H9 (cell line): ENCODE measurements at regions not wholly inside any gene's neighbourhood (a gene's known extent, or its start where the extent isn't known, plus 50 kb on each side); places are given as distances from the start of the nearest gene placed in this dataset.

Experiments
- DNase-seq: peaks from one replicate; pipeline ENCODE4 v3.0.0-alpha.2; 2017
- H2AFZ ChIP-seq: one replicate; pipeline ENCODE4 v1.6.1; 2013; ENCODE audit warnings: mild to moderate bottlenecking, low read length, control low read depth, moderate library complexity
- H2AK5ac ChIP-seq: 2 replicates; pipeline ENCODE4 v1.6.1; 2013; ENCODE audit warnings: low read length, control low read depth, mixed read lengths; ENCODE audit not compliant: insufficient read length
- H2BK120ac ChIP-seq: one replicate; pipeline ENCODE4 v1.6.1; 2013; ENCODE audit warnings: low read depth, mild to moderate bottlenecking, low read length, control low read depth, inconsistent platforms; ENCODE audit not compliant: poor library complexity, severe bottlenecking
- H2BK12ac ChIP-seq: 2 replicates; pipeline ENCODE4 v1.6.1; 2013; ENCODE audit warnings: low read length, control low read depth, mixed read lengths, low read depth; ENCODE audit not compliant: insufficient read length
- H2BK15ac ChIP-seq: 2 replicates; pipeline ENCODE4 v1.6.1; 2013; ENCODE audit warnings: low read depth, low read length, control low read depth
- H2BK20ac ChIP-seq: one replicate; pipeline ENCODE4 v1.6.1; 2013; ENCODE audit warnings: low read depth, mild to moderate bottlenecking, low read length, control low read depth, inconsistent platforms; ENCODE audit not compliant: poor library complexity, severe bottlenecking
- H2BK5ac ChIP-seq: 2 replicates; pipeline ENCODE4 v1.6.1; 2013; ENCODE audit warnings: low read length, control low read depth, mixed read lengths; ENCODE audit not compliant: insufficient read length
- H3K14ac ChIP-seq: 2 replicates; pipeline ENCODE4 v1.6.1; 2013; ENCODE audit warnings: low read length, control low read depth; ENCODE audit not compliant: insufficient read depth
- H3K18ac ChIP-seq: 2 replicates; pipeline ENCODE4 v1.6.1; 2013; ENCODE audit warnings: low read depth, mild to moderate bottlenecking, mixed read lengths, low read length, control low read depth; ENCODE audit not compliant: insufficient read length
- H3K23ac ChIP-seq: 2 replicates; pipeline ENCODE4 v1.6.1; 2013; ENCODE audit warnings: low read length, control low read depth, mixed read lengths, low read depth; ENCODE audit not compliant: insufficient read length
- H3K23me2 ChIP-seq: 2 replicates; pipeline ENCODE4 v1.6.1; 2013; ENCODE audit warnings: low read depth, mild to moderate bottlenecking, mixed read lengths, low read length, control low read depth; ENCODE audit not compliant: insufficient read length, poor library complexity, severe bottlenecking
- H3K27ac ChIP-seq: 2 replicates; pipeline ENCODE4 v1.5.1; 2013; ENCODE audit warnings: low read length, control low read depth, mixed read lengths, low read depth; ENCODE audit not compliant: insufficient read length
- H3K27me3 ChIP-seq: 2 replicates; pipeline ENCODE4 v1.6.1; 2013; ENCODE audit warnings: low read length, control low read depth, inconsistent platforms; ENCODE audit not compliant: insufficient read depth
- H3K4ac ChIP-seq: 2 replicates; pipeline ENCODE4 v1.6.1; 2013; ENCODE audit warnings: low read depth, mild to moderate bottlenecking, control low read depth, inconsistent platforms, low read length, moderate library complexity
- H3K4me1 ChIP-seq: 2 replicates; pipeline ENCODE4 v1.6.1; 2013; ENCODE audit warnings: low read length, control low read depth, inconsistent platforms; ENCODE audit not compliant: insufficient read depth
- H3K4me2 ChIP-seq: 2 replicates; pipeline ENCODE4 v1.6.1; 2013; ENCODE audit warnings: low read length, control low read depth, mixed read lengths; ENCODE audit not compliant: insufficient read length, insufficient read depth
- H3K56ac ChIP-seq: 2 replicates; pipeline ENCODE4 v1.6.1; 2013; ENCODE audit warnings: low read depth, mild to moderate bottlenecking, mixed read lengths, low read length, control low read depth; ENCODE audit not compliant: insufficient read length
- H3K79me1 ChIP-seq: 2 replicates; pipeline ENCODE4 v1.6.1; 2013; ENCODE audit warnings: low read depth, mild to moderate bottlenecking, moderate library complexity, low read length, control low read depth, inconsistent platforms; ENCODE audit not compliant: insufficient read depth, poor library complexity, severe bottlenecking
- H3K79me2 ChIP-seq: 2 replicates; pipeline ENCODE4 v1.6.1; 2013; ENCODE audit warnings: low read length, control low read depth, inconsistent platforms; ENCODE audit not compliant: insufficient read depth
- H3K9ac ChIP-seq: 2 replicates; pipeline ENCODE4 v1.6.1; 2013; ENCODE audit warnings: low read length, control low read depth, mixed read lengths; ENCODE audit not compliant: insufficient read length; ENCODE audit errors: extremely low read depth
- H3K9me3 ChIP-seq: one replicate; pipeline ENCODE4 v1.6.1; 2013; ENCODE audit warnings: low read depth, low read length, inconsistent platforms; ENCODE audit not compliant: control insufficient read depth
- H3T11ph ChIP-seq: one replicate; pipeline ENCODE4 v1.6.1; 2013; ENCODE audit warnings: mild to moderate bottlenecking, low read length, control low read depth, inconsistent platforms
- H4K20me1 ChIP-seq: one replicate; pipeline ENCODE4 v1.6.1; 2013; ENCODE audit not compliant: control insufficient read depth, insufficient read length, insufficient read depth
- H4K5ac ChIP-seq: 2 replicates; pipeline ENCODE4 v1.6.1; 2013; ENCODE audit warnings: low read depth, mild to moderate bottlenecking, mixed read lengths, low read length, control low read depth; ENCODE audit not compliant: insufficient read length
- H4K8ac ChIP-seq: replicated peaks from 2 replicates; pipeline ENCODE4 v1.6.1; 2013; ENCODE audit warnings: low read length, control low read depth, mixed read lengths, low read depth; ENCODE audit not compliant: insufficient read length
- H4K91ac ChIP-seq: 2 replicates; pipeline ENCODE4 v1.6.1; 2013; ENCODE audit warnings: low read depth, mild to moderate bottlenecking, moderate library complexity, mixed read lengths, low read length, control low read depth; ENCODE audit not compliant: insufficient read length
- H3K27ac Mint-ChIP-seq, 3 experiments: 2 replicates in 2 of 3; 3 replicates in 1 of 3; pipeline ENCODE4 v1.8.0; 2020 to 2021; ENCODE audit warnings: mixed read lengths in 3 of 3, mild to moderate bottlenecking in 1 of 3, moderate library complexity in 1 of 3
- H3K27me3 Mint-ChIP-seq: 2 replicates; pipeline ENCODE4 v1.8.0; 2021; ENCODE audit warnings: low read depth, mild to moderate bottlenecking, moderate library complexity, mixed read lengths
- H3K36me3 Mint-ChIP-seq, 3 experiments: 2 replicates in 2 of 3; 3 replicates in 1 of 3; pipeline ENCODE4 v1.8.0; 2020 to 2021; ENCODE audit warnings: low read depth in 3 of 3, mixed read lengths in 3 of 3; ENCODE audit not compliant: insufficient read depth in 1 of 3
- H3K4me1 Mint-ChIP-seq, 2 experiments: 2 replicates each; pipeline ENCODE4 v1.8.0; 2020; ENCODE audit warnings: mixed read lengths in 2 of 2
- H3K4me3 Mint-ChIP-seq, 2 experiments: 2 replicates in 1 of 2; 3 replicates in 1 of 2; pipeline ENCODE4 v1.8.0; 2020 to 2021; ENCODE audit warnings: mild to moderate bottlenecking in 2 of 2, mixed read lengths in 2 of 2, moderate library complexity in 1 of 2
- H3K9me3 Mint-ChIP-seq, 2 experiments: 2 replicates in 1 of 2; 3 replicates in 1 of 2; pipeline ENCODE4 v1.8.0; 2020; ENCODE audit warnings: mild to moderate bottlenecking in 2 of 2, mixed read lengths in 2 of 2, moderate library complexity in 1 of 2
- WGBS: extraction: QIAGEN DNeasy Blood & Tissue Kit; methylation state at CpG from one replicate; pipeline ENCODE4 v1.1.7; 2013; ENCODE audit warnings: missing lambda C conversion rate, low lambda C conversion rate, mixed read lengths; ENCODE audit not compliant: insufficient read length; ENCODE audit errors: extremely low coverage; 5-methylcytosine and 5-hydroxymethylcytosine counted together
- TF ChIP-seq, protein P1 (sequence below): fragments of 200-600 bp; sonication (generic); conservative IDR thresholded peaks from 3 replicates; pipeline ENCODE4 v1.8.0; 2021; ENCODE audit warnings: antibody characterized with exemption, mild to moderate bottlenecking

- Histone ChIP-seq H4K5ac (no peak overlapping the region), H2BK20ac (no peak overlapping the region), H3K79me2 (no peaks in the 10 kb centered on the region), H3K27me3 (no peaks in the 10 kb centered on the region), H3T11ph (no peak overlapping the region), H2AFZ (no peak overlapping the region), H3K9ac (no peak overlapping the region), H3K4ac (no peak overlapping the region), H3K18ac (no peak overlapping the region), H3K4me2 (no peak overlapping the region), H2BK15ac (no peak overlapping the region), H4K20me1 (no peaks in the 10 kb centered on the region), H3K56ac (no peak overlapping the region), H3K27ac (no peak overlapping the region), H3K23ac (no peak overlapping the region), H2BK5ac (no peak overlapping the region), H3K4me1 (no peaks in the 10 kb centered on the region), H2AK5ac (no peak overlapping the region), H3K23me2 (no peaks in the 10 kb centered on the region), H4K8ac (no peak overlapping the region), H3K9me3 (no peaks in the 10 kb centered on the region), H4K91ac (no peak overlapping the region), H2BK12ac (no peak overlapping the region), H3K79me1 (no peaks in the 10 kb centered on the region), H3K14ac (no peak overlapping the region), H2BK120ac (no peak overlapping the region)
- H3K4me3 Mint-ChIP-seq, result no peak overlapping the region; a peak in 1 of 5 replicates
- no peaks in the 10 kb centered on the region; a peak in 1 of 7 replicates for H3K36me3 Mint-ChIP-seq
- TF ChIP-seq, protein P1, sequence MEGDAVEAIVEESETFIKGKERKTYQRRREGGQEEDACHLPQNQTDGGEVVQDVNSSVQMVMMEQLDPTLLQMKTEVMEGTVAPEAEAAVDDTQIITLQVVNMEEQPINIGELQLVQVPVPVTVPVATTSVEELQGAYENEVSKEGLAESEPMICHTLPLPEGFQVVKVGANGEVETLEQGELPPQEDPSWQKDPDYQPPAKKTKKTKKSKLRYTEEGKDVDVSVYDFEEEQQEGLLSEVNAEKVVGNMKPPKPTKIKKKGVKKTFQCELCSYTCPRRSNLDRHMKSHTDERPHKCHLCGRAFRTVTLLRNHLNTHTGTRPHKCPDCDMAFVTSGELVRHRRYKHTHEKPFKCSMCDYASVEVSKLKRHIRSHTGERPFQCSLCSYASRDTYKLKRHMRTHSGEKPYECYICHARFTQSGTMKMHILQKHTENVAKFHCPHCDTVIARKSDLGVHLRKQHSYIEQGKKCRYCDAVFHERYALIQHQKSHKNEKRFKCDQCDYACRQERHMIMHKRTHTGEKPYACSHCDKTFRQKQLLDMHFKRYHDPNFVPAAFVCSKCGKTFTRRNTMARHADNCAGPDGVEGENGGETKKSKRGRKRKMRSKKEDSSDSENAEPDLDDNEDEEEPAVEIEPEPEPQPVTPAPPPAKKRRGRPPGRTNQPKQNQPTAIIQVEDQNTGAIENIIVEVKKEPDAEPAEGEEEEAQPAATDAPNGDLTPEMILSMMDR, result no peak
- H3K4me1 Mint-ChIP-seq, result peaks cover 4 to 8% of the 10 kb centered on the region in 2 experiments; a peak in 2 of 4 replicates
- H3K27ac Mint-ChIP-seq, result no peak overlapping the region
- WGBS, result no CpG with 5 or more reads among the region's 5 CpGs
- H3K27me3 Mint-ChIP-seq, result peaks cover 15% of the 10 kb centered on the region
- DNase-seq, result no peak
- H3K9me3 Mint-ChIP-seq, result peaks cover 3 to 5% of the 10 kb centered on the region in 2 experiments; a peak in 3 of 5 replicates
These were observed 203.7 kb upstream of the CDH5 start for GRCh38 chr16:66162821-66163220.
